Stomach (tissue), 8 donors: ENCODE measurements at regions not wholly inside any gene's neighbourhood (a gene's known extent, or its start where the extent isn't known, plus 50 kb on each side); places are given as distances from the start of the nearest gene placed in this dataset.

Source experiments
- DNase-seq, 2 donors: peaks; one replicate each; pipeline versions ENCODE4 v3.0.0 to v3.0.0-alpha.2; 2013 to 2019
- H3K27ac ChIP-seq, 5 donors: fragments of 200-600 bp in 4 of 5; sonication (generic) in 4 of 5; one replicate each; pipeline ENCODE4 v1.5.1; 2013 to 2019; ENCODE audit warnings: mild to moderate bottlenecking in 1 of 5, moderate library complexity in 1 of 5
- H3K27me3 ChIP-seq, 3 donors: fragments of 200-600 bp; sonication (generic); one replicate each; pipeline ENCODE4 v1.5.1; 2017 to 2019; ENCODE audit warnings: mixed run types in 1 of 3
- H3K36me3 ChIP-seq, 4 donors: fragments of 200-600 bp; sonication (generic); 1 replicate in 3 of 4; 2 replicates in 1 of 4; pipeline ENCODE4 v1.5.1; 2016 to 2019
- H3K4me1 ChIP-seq, 4 donors: fragments of 200-600 bp; sonication (generic); one replicate each; pipeline ENCODE4 v1.5.1; 2016 to 2019
- H3K4me3 ChIP-seq, 4 donors: fragments of 200-600 bp; sonication (generic) in 3 of 4; one replicate each; pipeline ENCODE4 v1.5.1; 2016 to 2019; ENCODE audit warnings: mild to moderate bottlenecking in 1 of 4
- H3K9me3 ChIP-seq, 4 donors: fragments of 200-600 bp; sonication (generic); one replicate each; pipeline ENCODE4 v1.5.1; 2016 to 2019
- EP300 ChIP-seq: sonication (generic); formaldehyde crosslinking; IDR thresholded peaks from one replicate; pipeline ENCODE4 v1.6.1; 2017; ENCODE audit warnings: antibody characterized with exemption
- POLR2A ChIP-seq, 4 donors: fragments of 450-650 bp; IDR thresholded peaks; one replicate each; pipeline ENCODE4 v1.6.1; 2016; ENCODE audit warnings: antibody characterized with exemption in 4 of 4, control low read depth in 2 of 4, mild to moderate bottlenecking in 1 of 4, moderate library complexity in 1 of 4
- POLR2AphosphoS5 ChIP-seq, 3 donors: sonication (generic); formaldehyde crosslinking; IDR thresholded peaks; one replicate each; pipeline ENCODE4 v1.6.1; 2016; ENCODE audit warnings: antibody characterized with exemption in 3 of 3
- WGBS, 5 donors: extraction: QIAGEN DNeasy Blood & Tissue Kit in 3 of 5; methylation state at CpG; one replicate each; pipeline versions ENCODE4 v1.1.5 to v1.1.7; 2013 to 2018; 5-methylcytosine and 5-hydroxymethylcytosine counted together
- intact Hi-C: fragments of 100-400 bp; cut with DNase I; formaldehyde crosslinking; loops from one replicate; pipeline ENCODE4 v1.15.1; 2023; ENCODE audit warnings: low total_unique reads
- TF ChIP-seq, protein P1 (sequence below), 7 experiments: fragments of 450-650 bp in 4 of 7; fragments of 200-600 bp in 3 of 7; sonication (generic) in 3 of 7; IDR thresholded peaks; one replicate each; pipeline ENCODE4 v1.5.1; 2016 to 2019; ENCODE audit warnings: antibody characterized with exemption in 7 of 7, control low read depth in 2 of 7, mild to moderate bottlenecking in 1 of 7
- donor health status: healthy with polysubstance abuse.
- donor health status: Bipolar disorder and iron deficiency.
- donor health status: healthy.

GRCh38 chr2:234671716-234672115 lies 174.8 kb upstream of the ARL4C start:
- Histone ChIP-seq H3K9me3 (no peaks in the 10 kb centered on the region), H3K27ac (no peak overlapping the region), H3K4me3 (no peak overlapping the region), H3K36me3 (no peaks in the 10 kb centered on the region), H3K4me1 (peaks cover 4 to 17% (median 9%) of the 10 kb centered on the region in 4 donors), H3K27me3 (no peaks in the 10 kb centered on the region)
- intact Hi-C loops: loop anchor here (10.0 kb wide), 1 partner anchor 127 kb away; no protein-coding TSS in a partner anchor
- TF ChIP-seq EP300: no peak
- TF ChIP-seq, protein P1, sequence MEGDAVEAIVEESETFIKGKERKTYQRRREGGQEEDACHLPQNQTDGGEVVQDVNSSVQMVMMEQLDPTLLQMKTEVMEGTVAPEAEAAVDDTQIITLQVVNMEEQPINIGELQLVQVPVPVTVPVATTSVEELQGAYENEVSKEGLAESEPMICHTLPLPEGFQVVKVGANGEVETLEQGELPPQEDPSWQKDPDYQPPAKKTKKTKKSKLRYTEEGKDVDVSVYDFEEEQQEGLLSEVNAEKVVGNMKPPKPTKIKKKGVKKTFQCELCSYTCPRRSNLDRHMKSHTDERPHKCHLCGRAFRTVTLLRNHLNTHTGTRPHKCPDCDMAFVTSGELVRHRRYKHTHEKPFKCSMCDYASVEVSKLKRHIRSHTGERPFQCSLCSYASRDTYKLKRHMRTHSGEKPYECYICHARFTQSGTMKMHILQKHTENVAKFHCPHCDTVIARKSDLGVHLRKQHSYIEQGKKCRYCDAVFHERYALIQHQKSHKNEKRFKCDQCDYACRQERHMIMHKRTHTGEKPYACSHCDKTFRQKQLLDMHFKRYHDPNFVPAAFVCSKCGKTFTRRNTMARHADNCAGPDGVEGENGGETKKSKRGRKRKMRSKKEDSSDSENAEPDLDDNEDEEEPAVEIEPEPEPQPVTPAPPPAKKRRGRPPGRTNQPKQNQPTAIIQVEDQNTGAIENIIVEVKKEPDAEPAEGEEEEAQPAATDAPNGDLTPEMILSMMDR (IDR thresholded peaks at IDR 0.05): no peak
- no peak for TF ChIP-seq POLR2A (IDR thresholded peaks at IDR 0.05)
- TF ChIP-seq POLR2AphosphoS5 (IDR thresholded peaks at IDR 0.05): no peak
- 79 to 100% (median 85%) methylated on average over 3 of the region's 3 CpGs for WGBS, 5 donors
- no peak for DNase-seq

DNA sequence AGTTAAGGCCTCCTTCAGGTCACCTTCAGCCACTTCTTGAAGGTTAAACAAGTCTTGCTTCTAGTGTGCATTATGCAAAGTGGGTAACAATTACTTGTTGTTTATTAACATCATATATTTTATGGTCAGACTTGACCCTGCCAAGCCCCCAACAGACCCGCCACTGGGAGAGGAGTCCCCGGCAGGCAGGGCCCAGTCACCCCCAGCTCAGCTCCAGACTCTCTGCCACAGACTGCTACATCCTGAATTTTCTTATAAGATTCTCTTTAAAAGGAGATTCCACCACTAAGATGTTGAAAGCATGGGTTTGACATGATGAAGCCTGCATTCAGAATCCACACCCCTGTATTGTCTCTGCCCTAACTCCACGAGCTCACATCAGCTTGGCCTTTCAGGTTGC lies 174.3 kb upstream of the ARL4C start:
- no peaks in the 10 kb centered on the region for H3K36me3 ChIP-seq
- no peaks in the 10 kb centered on the region for H3K9me3 ChIP-seq
- TF ChIP-seq POLR2A (IDR thresholded peaks at IDR 0.05) (no peak), POLR2AphosphoS5 (IDR thresholded peaks at IDR 0.05) (no peak), EP300 (no peak)
- TF ChIP-seq, protein P1 (IDR thresholded peaks at IDR 0.05): no peak
- peaks cover 0 to 12% (median 4%) of the 10 kb centered on the region in 4 donors for H3K4me1 ChIP-seq
- H3K27ac ChIP-seq: no peak overlapping the region
- WGBS, 5 donors: 84 to 95% (median 92%) methylated on average over 3 of the region's 3 CpGs
- intact Hi-C loops: loop anchor here (10.0 kb wide), 1 partner anchor 126 kb away; no protein-coding TSS in a partner anchor
- H3K27me3 ChIP-seq: no peaks in the 10 kb centered on the region
- H3K4me3 ChIP-seq: no peak overlapping the region
- DNase-seq: no peak

DNA sequence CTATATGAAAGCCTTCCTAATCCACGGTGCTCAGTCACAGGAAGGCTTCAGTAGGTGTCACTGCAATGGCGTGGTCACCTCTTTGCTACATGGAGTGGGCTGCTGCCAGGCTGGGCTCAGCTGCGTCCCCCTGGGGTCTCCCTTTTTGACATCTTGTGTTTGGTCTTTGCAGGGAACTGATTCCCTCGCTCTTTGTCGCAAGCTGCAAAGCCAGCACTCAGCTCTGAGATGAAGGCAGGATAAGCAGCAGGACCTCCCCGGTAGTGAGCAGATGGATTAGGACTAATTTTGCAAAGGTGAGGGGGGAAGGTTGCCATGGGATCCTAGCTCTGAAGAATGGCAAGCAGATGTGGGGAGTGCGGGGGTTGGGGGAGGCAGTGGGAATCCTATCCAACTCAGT lies 173.9 kb upstream of the ARL4C start:
- Histone ChIP-seq H3K36me3 (no peaks in the 10 kb centered on the region), H3K27me3 (no peaks in the 10 kb centered on the region), H3K27ac (no peak overlapping the region), H3K4me1 (peaks cover 0 to 8% (median 2%) of the 10 kb centered on the region in 4 donors), H3K9me3 (no peaks in the 10 kb centered on the region), H3K4me3 (no peak overlapping the region)
- no peak for TF ChIP-seq POLR2AphosphoS5 (IDR thresholded peaks at IDR 0.05)
- no peak for TF ChIP-seq POLR2A (IDR thresholded peaks at IDR 0.05)
- TF ChIP-seq, protein P1 (IDR thresholded peaks at IDR 0.05): no peak
- no peak for TF ChIP-seq EP300
- WGBS, 5 donors: 90 to 94% (median 93%) methylated on average over 7 of the region's 7 CpGs
- DNase-seq: no peak
- intact Hi-C loops: loop anchor here (10.0 kb wide), 1 partner anchor 126 kb away; no protein-coding TSS in a partner anchor

- Histone ChIP-seq H3K4me1 (peaks cover 0 to under 1% (median 0%) of the 10 kb centered on the region in 4 donors), H3K27ac (no peak overlapping the region), H3K4me3 (no peak overlapping the region), H3K9me3 (no peaks in the 10 kb centered on the region), H3K27me3 (no peaks in the 10 kb centered on the region), H3K36me3 (no peaks in the 10 kb centered on the region)
- no peak for DNase-seq
- 82 to 89% (median 85%) methylated on average over 3 of the region's 3 CpGs for WGBS, 5 donors
- no peak for TF ChIP-seq EP300
- TF ChIP-seq, protein P1 (IDR thresholded peaks at IDR 0.05): no peak
- intact Hi-C loops: loop anchor here (10.0 kb wide), 1 partner anchor 125 kb away; no protein-coding TSS in a partner anchor
These were observed 173.2 kb upstream of the ARL4C start for GRCh38 chr2:234670052-234670451.
